HG03565 (cell line): ENCODE measurements at regions not wholly inside any gene's neighbourhood (a gene's known extent, or its start where the extent isn't known, plus 50 kb on each side); places are given as distances from the start of the nearest gene placed in this dataset.
"Not testable (repeated sequence)": the region's sequence is repeated elsewhere in the genome, so short reads cannot be mapped to it uniquely, and the experiment has no call there.

Experiments
- ATAC-seq: cut with Tn5 transposase; IDR thresholded peaks from one replicate; pipeline ENCODE4 v1.9.1; 2021; ENCODE audit warnings: mild to moderate bottlenecking, moderate library complexity; ENCODE audit not compliant: unreplicated experiment

DNA sequence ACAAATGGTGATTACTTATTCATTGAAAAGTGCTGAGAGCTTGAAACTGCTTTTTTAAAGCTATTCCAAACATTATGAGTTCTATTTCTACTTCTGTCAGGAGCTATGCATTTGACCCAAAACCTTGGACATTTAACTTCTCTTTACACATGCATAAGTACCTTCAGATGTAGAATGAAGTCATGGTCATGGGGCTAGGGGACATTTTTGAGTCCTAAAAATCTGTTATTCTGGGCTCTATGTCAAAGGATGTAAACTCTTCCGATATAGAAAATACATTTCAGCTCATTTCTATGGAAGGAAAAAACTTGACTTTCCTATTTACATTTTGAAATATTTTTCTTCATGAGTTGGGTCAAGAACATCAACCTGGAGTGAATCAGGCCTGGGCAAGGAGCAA, 179.5 kb upstream of the CXCL12 start:
- no peak for ATAC-seq

DNA sequence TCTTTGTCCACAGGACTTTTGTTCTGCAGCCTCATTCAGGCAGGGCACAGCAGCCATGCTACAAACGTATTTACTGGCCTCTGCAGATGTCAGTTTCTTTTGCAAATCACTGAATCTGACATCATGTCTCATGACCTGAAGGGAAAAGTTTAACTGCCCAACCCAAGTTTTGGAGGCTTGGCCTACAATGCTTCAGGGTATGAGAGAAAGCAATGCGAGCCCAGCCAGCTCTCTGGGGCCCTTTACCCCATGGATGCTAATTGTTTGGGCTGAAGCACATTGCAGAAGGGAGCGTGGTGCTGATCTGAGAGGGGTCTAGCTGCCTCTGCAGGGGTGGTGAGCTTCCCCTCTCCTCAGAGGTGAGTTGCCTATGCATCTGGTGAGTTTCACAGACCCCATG, 179.9 kb upstream of the CXCL12 start:
- no peak for ATAC-seq

DNA sequence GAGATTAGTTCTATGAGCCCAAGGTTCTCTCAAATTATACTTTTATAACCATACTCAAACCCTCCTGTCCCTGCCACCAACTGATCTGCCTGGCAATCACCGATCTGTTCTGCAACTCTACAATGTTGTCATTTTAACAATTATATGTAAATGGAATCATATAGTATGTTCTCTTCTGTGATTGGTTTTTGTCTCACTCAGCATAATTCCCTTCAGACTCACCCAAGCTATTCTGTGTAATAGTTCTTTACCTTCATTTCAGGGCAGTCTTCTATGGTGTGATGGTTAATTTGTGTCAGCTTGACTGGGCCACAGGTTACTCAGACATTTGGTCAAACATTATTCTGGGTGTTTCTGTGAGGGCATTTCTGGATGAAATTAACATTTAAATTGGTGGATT, 181.9 kb upstream of the CXCL12 start:
- ATAC-seq, result no peak

GRCh38 chr10:44567471-44567870, 182.6 kb upstream of the CXCL12 start:
- ATAC-seq, result no peak

- ATAC-seq, result no peak
Observed at GRCh38 chr10:44569193-44570091, 184.5 kb upstream of the CXCL12 start.

- no peak for ATAC-seq
Observed at GRCh38 chr10:44571701-44572100, 186.8 kb upstream of the CXCL12 start.

DNA sequence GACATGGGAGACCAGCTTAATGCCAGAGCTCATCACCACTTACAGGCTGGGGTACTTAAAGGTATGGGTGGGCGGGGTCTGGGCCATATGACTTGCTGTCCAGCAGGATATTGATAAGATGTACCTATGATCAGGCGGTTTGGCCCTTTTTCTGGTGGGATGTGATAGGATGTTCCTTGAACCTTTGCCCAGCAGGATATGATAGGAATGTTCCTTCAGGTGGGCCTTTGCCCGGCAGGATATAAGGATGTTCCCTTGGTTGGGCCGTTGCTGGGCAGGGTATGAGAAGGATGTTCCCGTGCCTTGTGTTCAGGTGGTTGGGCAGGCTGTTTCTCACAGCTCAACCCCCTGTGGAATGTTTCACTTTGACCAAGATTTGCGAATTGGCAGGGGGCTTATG, 187.2 kb upstream of the CXCL12 start:
- ATAC-seq, result no peak

DNA sequence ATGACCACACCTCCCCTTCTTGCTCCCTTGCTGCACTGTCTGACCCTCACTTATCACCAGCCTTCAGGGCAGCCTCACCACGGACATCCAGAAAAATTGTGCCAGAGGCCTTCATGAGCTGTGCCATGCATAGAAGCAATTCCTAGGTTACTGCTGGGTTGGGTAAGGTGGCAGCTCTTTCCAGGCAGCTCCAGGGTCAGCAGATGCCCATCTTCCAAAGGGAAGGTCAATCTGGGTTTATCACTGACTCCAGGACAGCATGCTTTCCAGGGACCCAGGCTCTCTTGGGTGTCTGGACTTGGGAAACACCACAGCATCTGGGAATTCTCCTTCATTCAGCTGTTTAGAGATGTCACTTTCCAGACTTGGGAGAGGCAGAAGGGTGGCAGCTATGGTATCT, 188.9 kb upstream of the CXCL12 start:
- ATAC-seq, result no peak

DNA sequence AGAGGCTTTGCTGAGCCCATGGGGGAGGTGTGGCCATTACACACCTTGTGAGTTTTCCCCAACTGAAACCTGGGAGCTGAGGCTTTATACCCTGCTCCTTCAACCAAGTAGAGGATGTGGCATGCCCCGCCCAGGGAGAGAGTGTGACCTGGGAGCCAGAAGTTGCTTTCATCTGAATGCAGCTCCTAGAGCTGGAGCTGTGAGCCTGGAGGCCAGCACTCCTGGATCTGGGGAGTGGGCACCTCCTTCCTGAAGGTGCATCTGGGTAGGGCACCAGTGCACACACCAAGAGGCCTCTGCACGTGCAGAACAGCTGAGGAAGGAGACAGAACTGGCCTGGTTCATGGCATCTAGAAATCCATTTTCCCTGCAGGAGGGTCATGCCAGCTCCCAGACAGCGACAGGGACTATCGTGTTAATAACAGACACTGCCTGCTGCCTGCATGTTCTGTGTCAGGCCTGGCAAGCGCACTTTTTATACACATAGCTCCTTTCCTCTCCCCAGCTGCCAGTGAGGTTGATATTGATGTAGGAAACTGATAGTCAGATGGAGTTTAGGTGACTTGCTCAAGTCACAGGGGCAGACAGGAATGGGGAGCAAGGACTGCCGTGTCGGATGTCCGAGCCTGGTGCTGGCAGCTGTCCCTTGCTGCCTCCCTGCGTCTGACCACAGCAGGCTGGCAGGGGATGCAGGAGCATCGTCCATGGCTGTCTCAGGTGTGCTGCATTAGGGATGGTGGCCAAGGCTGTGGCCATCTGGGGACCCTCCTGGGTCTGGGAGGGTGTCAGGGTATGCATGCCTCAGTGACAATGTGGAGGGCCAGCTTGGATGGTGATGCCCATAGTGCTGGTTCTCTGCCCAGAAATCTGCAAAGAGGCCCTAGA, 189.9 kb upstream of the CXCL12 start:
- ATAC-seq, result no peak

- no peak for ATAC-seq
Observed at GRCh38 chr10:44575601-44576380, 190.9 kb upstream of the CXCL12 start.

DNA sequence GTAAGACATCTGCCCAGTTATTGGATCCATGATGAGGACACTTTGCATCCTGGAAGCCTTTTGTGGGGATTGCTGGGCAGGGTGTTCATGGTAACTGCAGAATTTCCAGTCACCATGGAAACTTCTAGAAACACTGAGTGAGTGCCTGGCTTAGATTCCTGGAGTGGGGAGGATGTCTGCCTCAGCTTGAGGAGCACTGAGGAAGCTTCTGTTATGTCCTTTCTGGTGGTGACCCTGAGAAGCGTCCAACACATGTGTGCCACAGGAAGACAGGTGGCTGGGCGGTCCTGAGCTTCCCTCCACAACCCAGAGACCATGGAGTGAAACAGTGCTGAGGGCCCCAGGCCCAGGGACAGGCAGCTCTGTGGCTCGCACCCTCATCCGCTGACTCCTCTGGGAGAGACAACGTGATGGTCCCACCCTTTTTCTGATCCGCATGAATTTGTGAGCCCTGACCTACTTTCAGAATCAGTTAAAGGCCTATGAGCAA, 191.8 kb upstream of the CXCL12 start:
- no peak for ATAC-seq

DNA sequence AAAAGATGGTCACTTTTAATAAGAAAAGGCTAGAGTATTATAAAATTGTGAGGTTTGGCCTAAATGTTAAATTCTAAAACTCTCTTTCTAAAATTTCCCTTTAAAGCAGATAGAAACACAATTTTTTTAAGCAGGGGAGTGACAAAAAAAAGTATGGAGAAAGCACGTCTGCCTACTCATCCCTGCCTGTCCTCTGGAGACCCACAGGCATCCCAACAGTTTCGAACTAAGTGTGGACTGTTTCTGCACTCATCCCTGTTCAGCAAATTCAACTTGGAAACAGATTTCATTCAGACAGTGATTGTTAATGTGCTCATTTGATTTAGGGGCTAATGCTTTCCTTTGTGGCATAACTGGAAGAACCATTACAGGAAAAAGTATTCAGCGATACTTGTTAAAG, 192.6 kb upstream of the CXCL12 start:
- ATAC-seq, result no peak

DNA sequence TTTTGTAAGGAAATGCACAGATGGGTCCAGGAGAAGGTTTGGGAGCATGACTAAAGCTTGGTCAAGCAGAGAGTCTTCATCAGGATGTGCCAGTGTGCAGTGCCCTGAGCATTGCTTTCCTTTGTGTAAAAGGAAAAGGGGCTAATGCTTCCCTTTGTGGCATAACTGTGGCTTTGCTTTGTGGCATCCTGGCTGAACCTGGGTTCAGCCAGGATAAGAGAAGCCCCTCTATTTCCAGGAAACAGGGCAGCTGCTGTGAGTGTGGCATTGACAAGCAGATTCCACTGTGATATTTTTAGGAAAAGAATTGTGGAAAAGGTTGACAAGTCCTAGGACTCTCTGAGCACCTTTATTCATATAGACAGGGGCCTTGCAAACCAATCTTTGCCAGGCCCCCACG, 193.4 kb upstream of the CXCL12 start:
- ATAC-seq, result no peak

DNA sequence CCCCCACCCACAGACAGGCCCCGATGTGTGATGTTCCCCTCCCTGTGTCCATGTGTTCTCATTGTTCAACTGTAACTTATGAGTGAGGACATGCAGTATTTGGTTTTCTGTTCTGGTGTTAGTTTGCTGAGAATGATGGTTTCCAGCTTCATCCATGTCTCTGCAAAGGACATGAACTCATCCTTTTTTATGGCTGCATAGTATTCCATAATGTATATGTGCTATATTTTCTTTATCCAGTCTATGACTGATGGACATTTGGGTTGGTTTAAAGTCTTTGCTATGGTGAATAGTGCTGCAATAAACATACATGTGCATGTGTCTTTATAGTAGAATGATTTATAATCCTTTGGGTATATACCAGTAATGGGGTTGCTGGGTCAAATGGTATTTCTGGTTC, 194.1 kb upstream of the CXCL12 start:
- ATAC-seq, result not testable (repeated sequence)

DNA sequence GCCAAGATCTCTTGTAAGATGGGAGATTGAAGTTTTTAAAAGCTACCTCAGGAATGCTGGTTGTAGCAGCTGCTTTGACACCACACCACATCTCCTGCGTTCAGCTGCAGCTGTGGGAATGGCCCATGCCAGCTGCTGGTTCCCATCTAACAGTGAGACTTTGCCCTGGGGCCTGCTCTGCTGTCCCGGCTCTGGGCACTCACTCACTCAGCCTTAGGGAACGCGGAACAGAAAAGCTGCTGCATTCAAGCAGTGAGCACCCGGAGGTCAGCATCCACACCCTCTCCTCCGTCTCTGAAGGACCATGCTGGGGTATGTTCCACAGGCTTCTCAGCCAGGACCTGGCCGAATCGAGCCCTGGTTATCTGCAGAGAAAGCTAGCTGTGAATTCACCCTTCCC, 197.1 kb upstream of the CXCL12 start:
- no peak for ATAC-seq

DNA sequence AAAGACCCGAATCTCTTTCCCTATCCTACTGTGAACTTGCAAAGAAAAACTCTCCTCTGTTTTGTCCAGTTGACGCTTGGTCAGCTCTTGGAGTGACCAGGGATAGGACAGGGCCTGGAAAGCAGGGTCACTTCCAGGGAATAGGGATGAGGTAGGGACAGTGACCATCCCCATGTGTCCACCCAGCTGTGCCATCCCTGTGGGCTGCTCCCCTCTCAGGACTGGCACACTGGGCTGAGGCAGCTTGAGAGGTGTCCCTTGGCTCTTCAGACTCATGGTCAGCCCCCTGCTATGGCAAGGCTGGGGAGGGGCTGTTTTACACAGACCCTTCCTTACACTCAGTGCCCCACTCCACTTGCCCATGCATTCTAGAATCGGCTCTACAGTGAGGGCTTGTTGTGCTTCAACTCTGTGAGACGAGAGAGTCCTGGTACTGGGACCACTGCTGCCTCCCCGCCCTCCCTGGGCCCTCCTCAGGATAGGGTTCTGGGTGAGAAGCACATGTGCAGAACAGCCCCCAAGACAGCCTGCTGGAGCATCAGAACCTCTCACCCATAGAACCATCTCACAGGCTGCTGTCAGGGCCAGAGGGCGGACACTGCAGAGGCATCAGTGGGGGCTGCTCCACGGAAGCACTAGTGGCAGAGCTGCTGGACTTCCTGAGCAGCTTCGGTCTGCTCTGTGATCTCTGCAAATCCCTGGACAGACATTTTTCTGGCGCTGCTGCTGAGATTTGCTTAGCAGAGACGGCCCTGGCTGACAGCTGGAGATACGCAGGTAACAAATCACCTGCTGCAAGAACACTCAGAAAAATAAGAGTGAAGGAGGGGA, 202.8 kb upstream of the CXCL12 start:
- no peak for ATAC-seq

DNA sequence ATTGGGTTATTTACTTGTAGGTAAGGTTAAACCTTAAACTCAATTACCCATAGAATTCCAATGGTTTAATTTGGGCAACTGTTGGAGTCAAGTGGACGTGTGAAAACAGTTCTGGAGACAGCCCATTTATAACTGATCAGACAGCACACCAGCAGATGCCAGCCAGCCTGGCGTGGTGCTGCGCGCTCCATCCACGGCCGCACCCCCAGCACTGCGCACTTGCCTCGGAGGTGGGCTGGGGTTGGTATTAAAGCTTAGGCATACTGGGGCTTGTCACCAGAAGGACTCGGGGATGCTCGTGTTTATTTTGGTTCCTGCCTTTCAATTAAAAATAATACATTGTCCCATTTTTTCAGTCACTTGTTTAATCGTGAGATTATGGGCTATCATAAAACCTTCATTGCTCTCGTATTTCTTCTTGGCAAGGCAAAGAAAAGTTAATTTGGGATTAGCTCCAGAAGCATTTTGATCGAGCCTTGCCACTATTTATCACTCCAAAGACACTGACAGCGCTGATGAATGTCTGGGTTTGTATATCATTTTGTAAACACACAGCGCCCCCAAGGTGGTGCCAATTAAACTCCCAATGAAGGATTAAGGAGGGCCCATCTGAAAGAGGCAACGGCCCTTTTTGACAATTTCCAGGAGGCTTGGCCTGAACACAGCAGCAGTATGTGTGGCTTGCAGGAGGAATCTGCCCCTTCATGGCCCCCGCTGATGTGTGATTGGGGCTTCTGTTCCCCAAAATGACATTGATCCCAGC, 204.5 kb upstream of the CXCL12 start:
- ATAC-seq, result no peak

DNA sequence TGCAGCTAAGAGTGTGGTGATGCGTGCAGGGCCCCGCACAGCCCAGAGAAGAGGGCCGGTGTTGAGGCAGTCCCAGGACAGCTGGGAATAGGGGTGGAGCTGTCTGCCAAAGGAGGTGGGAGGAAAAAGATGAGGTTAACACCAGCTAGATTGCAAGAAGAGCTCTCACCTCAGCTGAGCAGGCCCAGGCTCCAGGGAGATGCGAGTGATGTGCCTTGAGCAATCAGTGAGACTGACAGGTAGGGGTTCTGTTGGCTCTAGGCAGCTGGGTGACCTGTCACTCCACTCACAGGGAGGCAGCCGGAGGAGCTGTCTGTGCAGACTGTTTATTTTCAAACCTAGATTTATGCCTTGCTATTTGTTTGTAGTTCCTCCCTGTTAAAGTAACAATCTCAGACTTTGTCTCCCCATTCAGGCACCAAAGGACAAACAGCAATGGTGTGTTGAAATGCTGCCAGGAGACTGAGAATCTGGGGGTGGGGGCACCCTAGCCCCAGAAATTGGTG, 205.1 kb upstream of the CXCL12 start:
- no peak for ATAC-seq

DNA sequence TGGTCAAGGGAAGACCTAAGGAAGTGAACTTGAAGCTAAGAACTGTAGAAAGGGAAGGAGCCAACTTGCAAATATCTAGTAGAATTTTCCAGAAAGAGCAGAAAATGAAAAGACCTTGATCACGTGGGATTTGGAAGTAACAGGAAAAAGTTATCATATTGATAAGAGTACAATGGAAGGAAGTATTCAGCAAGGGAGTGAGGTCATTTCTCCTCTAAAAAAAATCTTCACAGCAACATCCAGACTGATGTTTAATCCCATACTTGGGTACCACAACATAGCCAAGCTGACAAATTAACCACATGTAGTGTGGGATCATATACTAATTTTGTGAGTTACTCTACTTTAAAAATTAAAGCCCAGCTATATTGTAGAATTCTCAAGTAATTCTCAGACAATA, 207.0 kb upstream of the CXCL12 start:
- ATAC-seq, result no peak
